ENCODE measurements at regions not wholly inside any gene's neighbourhood (a gene's known extent, or its start where the extent isn't known, plus 50 kb on each side); places are given as distances from the start of the nearest gene placed in this dataset.

DNA sequence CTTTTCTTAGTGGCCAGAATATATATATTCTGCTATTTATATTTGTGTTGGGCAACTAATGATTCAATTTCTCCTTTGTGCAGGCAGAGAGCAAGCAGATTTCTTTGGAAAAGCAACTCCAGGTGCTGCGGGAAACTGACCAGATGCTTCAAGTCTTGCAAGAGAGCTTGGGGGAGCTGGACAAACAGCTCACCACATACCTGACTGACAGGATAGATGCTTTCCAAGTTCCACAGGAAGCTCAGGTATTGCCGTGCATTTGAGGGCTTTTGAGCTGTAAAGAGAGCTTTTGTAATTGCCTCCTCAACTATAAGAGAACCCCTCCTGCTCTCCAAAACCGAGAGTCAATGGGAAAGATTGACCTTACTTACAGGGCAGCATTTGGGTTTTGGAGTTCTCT is 203.5 kb downstream of the UTRN start:
- TF ChIP-seq POLR2A (IDR thresholded peaks at IDR 0.05): no peak
- TF ChIP-seq, protein P1, sequence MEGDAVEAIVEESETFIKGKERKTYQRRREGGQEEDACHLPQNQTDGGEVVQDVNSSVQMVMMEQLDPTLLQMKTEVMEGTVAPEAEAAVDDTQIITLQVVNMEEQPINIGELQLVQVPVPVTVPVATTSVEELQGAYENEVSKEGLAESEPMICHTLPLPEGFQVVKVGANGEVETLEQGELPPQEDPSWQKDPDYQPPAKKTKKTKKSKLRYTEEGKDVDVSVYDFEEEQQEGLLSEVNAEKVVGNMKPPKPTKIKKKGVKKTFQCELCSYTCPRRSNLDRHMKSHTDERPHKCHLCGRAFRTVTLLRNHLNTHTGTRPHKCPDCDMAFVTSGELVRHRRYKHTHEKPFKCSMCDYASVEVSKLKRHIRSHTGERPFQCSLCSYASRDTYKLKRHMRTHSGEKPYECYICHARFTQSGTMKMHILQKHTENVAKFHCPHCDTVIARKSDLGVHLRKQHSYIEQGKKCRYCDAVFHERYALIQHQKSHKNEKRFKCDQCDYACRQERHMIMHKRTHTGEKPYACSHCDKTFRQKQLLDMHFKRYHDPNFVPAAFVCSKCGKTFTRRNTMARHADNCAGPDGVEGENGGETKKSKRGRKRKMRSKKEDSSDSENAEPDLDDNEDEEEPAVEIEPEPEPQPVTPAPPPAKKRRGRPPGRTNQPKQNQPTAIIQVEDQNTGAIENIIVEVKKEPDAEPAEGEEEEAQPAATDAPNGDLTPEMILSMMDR (IDR thresholded peaks at IDR 0.05): no peak
